Kidney epithelial cell (primary cell): ENCODE measurements at regions not wholly inside any gene's neighbourhood (a gene's known extent, or its start where the extent isn't known, plus 50 kb on each side); places are given as distances from the start of the nearest gene placed in this dataset.

Experiments used
- DNase-seq: peaks from one replicate; pipeline ENCODE4 v3.0.0-alpha.2; 2010; ENCODE audit warnings: low read depth
- H3K27me3 ChIP-seq: 2 replicates; pipeline ENCODE4 v1.6.0; 2011; ENCODE audit warnings: low read length; ENCODE audit not compliant: control insufficient read depth, insufficient read depth
- H3K36me3 ChIP-seq: 2 replicates; pipeline ENCODE4 v1.5.1; 2011; ENCODE audit warnings: low read length; ENCODE audit not compliant: control insufficient read depth, insufficient read depth
- H3K4me3 ChIP-seq: 2 replicates; pipeline ENCODE4 v1.5.1; 2011; ENCODE audit warnings: low read depth, mild to moderate bottlenecking, control low read depth, low read length
- CTCF ChIP-seq: IDR thresholded peaks from 2 replicates; pipeline ENCODE4 v1.5.1; 2011; ENCODE audit warnings: mild to moderate bottlenecking, moderate library complexity, low read length, control low read depth, inconsistent platforms; ENCODE audit not compliant: insufficient read depth, poor library complexity, severe bottlenecking

- DNase-seq: no peak
- H3K27me3 ChIP-seq: no peaks in the 10 kb centered on the region
- TF ChIP-seq CTCF: no peak
- H3K4me3 ChIP-seq: no peak overlapping the region
- H3K36me3 ChIP-seq: no peaks in the 10 kb centered on the region
These were observed 70.5 kb upstream of the XCR1 start for GRCh38 chr3:46097691-46098241.

GRCh38 chr3:46096781-46097180 lies 69.5 kb upstream of the XCR1 start:
- no peaks in the 10 kb centered on the region for H3K36me3 ChIP-seq
- no peaks in the 10 kb centered on the region for H3K27me3 ChIP-seq
- TF ChIP-seq CTCF: no peak
- no peak for DNase-seq
- H3K4me3 ChIP-seq: no peak overlapping the region

GRCh38 chr3:46096336-46096735 lies 69.1 kb upstream of the XCR1 start:
- H3K4me3 ChIP-seq: no peak overlapping the region
- no peak for DNase-seq
- H3K27me3 ChIP-seq: no peaks in the 10 kb centered on the region
- no peak for TF ChIP-seq CTCF
- H3K36me3 ChIP-seq: no peaks in the 10 kb centered on the region

GRCh38 chr3:46095307-46095706 lies 68.0 kb upstream of the XCR1 start:
- no peak for TF ChIP-seq CTCF
- no peak for DNase-seq
- H3K27me3 ChIP-seq: no peaks in the 10 kb centered on the region
- H3K36me3 ChIP-seq: no peaks in the 10 kb centered on the region
- no peak overlapping the region for H3K4me3 ChIP-seq

GRCh38 chr3:46094506-46094905 lies 67.2 kb upstream of the XCR1 start:
- Histone ChIP-seq H3K4me3 (no peak overlapping the region), H3K27me3 (no peaks in the 10 kb centered on the region), H3K36me3 (no peaks in the 10 kb centered on the region)
- DNase-seq: no peak
- no peak for TF ChIP-seq CTCF

GRCh38 chr3:46093966-46094365 lies 66.7 kb upstream of the XCR1 start:
- Histone ChIP-seq H3K4me3 (no peak overlapping the region), H3K27me3 (no peaks in the 10 kb centered on the region), H3K36me3 (no peaks in the 10 kb centered on the region)
- TF ChIP-seq CTCF: no peak
- DNase-seq: no peak
